T1000 (cell line): ENCODE measurements at regions not wholly inside any gene's neighbourhood (a gene's known extent, or its start where the extent isn't known, plus 50 kb on each side); places are given as distances from the start of the nearest gene placed in this dataset.

Experiments used
- DNase-seq: peaks from one replicate; lab custom pipeline; 2025; ENCODE audit warnings: mixed read lengths; lab: John Stamatoyannopoulos, UW

- DNase-seq: no peak
These were observed 690.7 kb downstream of the TUSC7 start for GRCh38 chr3:117400303-117400702.

DNA sequence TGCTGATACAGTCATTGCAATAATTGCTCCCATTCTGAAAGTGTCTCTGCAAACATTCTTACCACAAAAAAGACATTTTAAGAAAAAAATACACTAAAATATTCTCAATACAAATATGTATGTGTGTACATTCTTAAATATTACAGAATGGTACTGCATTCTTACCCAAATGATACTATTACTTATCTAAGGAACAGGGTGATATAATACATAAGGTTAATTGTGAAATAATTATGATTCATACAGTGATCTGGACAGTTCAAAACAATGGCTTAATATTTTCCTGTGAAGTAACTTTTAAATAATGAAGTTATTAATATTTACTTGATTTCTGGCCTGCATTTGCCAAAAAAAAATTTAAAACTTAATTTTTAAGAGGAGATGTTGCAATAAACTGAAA, 694.6 kb downstream of the TUSC7 start:
- DNase-seq: no peak

DNA sequence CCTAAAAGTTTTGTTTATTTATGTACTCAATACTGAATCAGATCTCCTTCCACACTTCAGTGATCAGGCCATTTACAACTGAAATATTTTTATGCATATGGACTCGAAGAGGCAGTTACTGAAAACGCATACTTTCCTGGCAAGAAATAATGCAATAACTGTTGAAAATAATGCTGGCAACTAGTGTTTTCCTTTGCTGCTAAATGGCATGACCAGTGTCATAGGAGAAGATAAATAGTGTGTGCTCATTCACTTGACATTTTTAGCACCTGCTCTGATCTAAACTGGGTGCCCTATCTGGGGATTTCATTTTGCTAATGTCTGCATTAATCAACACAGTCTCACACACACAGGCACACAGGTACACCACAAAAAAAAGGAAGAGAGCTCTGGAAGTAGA, 695.2 kb downstream of the TUSC7 start:
- no peak for DNase-seq

GRCh38 chr3:117405359-117405758, 695.8 kb downstream of the TUSC7 start:
- no peak for DNase-seq

DNA sequence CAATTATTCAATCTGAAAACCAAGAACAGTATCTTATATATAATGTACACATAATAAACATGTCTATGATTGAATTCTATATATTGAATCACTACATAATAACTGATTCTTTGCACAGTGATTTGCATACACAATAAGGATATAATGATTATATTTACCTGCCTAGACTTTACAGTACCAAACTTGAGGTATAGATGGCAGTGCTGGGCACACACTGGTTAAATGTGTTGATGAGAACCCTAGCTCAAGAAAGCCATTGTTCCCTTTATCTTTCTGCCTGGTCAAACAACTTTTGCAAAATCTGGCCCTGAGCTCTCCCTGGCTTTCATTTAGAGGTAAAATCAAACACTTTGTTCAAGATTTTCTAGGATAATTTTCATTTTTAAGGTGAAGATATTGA, 697.7 kb downstream of the TUSC7 start:
- DNase-seq: no peak

- no peak for DNase-seq
These were observed 699.2 kb downstream of the TUSC7 start for GRCh38 chr3:117408811-117409210.

DNA sequence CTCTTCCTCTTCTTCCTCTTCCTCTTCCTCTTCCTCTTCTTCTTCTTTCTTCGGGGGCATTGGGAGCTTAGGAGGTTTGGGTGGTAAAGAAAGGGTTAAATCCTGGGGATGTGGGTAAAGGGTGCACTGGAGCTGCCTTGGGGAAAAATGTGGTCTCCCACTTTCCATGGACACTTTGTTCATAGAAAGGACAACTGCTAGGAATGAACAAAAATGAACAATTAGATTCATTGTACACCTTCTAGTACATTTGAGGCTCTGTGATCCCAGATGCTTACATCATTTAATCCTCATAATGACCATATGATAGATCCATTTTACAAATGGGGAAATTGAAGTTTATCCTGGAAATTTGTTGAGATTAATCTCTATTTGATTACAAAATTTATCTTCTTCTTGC, 699.7 kb downstream of the TUSC7 start:
- no peak for DNase-seq

DNA sequence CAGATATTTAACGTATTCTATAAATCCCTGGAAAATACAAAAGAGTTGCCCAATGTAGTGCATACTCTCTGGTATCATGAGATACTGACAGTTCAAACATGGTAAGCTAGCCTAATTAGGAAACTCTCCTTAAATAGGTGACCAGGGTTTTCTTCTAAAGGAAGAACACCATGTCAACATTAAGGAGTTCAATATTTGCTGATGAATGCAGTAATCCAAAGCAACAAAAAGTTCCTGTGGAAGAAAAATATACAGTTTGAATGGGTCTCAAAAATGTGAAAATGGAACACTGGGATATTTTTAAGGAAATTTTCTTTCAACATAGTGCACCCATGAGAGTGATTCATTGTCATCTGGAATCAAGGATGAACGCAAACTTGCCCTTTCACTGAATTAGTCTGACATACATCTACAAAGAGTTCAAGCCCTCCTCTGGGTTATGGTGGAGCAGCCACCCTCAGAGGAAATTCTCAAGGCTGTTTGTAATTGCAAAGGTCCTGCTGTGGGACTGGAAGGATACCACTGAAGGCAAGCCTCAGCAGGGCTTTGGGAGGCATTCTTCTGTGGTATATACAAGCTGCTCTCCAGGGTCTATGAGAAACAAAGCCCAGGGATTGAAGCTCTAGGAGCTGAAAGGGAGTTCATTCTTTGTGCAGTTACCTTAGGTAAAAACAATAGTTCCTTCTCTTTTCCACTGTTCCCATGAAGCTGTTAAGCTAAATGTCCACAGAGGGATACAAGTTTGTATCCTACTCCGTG, 700.3 kb downstream of the TUSC7 start:
- no peak for DNase-seq

GRCh38 chr3:117411971-117412370, 702.4 kb downstream of the TUSC7 start:
- no peak for DNase-seq

DNA sequence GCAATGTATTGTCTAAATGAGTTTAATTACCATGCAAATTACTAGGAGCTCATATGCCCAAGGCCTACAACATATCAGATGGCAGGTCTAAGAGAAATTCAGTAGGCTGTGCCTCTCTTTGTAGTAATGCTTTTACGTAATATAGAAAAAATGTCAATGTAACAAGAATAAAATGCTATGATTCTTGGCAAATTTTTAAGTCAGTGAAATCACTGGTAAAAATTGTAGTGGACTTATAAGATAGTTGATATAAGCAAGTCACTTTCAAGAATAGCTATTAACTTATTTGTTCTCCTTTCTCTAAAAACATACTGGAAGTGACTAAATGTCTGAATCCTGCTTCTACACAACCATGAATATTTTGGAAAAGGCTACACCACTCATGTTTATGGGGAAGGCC, 707.8 kb downstream of the TUSC7 start:
- DNase-seq: no peak

DNA sequence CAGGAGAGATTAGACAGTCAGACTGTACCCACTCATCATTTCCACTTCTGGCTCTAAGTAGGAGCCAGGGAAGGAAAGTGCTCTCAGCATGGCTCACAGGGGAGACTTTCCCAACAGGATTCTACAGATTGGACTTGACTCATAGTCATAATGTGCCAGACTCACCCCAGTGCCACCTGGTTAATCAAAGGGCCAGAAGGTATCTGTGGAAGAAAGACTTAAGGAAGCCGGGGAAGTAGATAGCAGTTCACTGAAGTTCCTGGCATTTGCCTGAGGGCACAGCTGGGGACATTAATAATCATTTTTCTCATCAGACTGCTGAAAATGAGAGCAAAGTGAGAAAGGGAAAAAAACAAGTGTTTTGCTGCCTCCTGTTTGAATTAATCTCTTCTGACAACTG, 717.5 kb downstream of the TUSC7 start:
- no peak for DNase-seq

GRCh38 chr3:117433427-117433826, 723.8 kb downstream of the TUSC7 start:
- DNase-seq: no peak

DNA sequence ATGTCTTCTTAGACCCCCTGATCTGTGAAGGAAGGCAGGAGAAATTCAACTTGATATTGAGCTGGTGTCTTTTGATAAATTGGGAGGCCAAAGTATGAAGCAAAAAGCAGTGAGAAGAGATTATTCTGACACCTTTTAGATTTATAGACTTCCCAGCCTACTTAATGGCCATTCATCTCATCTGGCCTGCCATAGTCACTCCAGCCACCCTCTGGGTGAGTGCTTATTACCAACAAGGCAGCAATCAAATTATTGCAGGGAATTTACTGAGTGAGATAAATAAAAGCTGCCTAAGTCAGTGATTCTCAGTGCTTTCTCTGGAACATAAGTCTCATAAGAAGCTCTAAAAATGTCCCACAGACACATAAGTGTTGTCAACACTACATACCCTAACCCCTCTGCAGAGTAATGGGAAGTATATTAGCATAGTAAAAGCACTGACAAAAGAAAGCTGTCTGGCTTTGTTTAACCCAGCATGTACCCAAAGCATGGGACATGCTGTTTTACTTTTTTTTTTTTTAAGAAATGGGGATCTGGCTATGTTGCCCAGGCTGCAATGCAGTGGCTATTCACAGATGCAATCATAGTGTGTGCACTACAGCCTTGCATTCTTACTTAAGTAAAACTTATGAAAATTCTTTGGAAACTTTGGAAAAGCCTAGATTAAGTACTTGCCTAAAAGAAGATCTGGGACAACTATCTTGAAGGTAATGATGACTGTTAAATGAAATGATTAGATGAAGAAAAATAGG, 725.3 kb downstream of the TUSC7 start:
- DNase-seq: no peak

GRCh38 chr3:117435506-117435905, 725.9 kb downstream of the TUSC7 start:
- no peak for DNase-seq

- DNase-seq: no peak
These were observed 730.2 kb downstream of the TUSC7 start for GRCh38 chr3:117439812-117440211.

GRCh38 chr3:117441851-117442250, 732.3 kb downstream of the TUSC7 start:
- no peak for DNase-seq

DNA sequence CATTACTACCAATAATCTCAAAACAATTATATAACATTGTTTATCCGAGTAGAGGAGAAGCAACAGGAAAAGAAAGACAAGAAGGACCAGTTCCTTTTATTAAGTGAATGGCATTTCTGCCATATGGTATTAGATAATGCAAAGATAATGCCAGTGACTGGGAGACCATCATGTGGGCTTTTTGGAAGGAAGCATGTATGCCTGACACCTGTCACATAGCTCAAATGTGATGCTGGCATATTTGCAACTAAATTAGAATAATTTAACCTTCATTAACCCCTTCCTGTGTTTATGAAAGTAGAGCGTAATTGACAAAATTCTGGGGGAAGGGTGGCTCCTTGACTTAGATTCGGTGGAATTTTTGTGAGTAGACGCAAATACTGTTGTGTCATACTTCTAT, 733.0 kb downstream of the TUSC7 start:
- DNase-seq: no peak

GRCh38 chr3:117443014-117443413, 733.4 kb downstream of the TUSC7 start:
- DNase-seq: no peak

DNA sequence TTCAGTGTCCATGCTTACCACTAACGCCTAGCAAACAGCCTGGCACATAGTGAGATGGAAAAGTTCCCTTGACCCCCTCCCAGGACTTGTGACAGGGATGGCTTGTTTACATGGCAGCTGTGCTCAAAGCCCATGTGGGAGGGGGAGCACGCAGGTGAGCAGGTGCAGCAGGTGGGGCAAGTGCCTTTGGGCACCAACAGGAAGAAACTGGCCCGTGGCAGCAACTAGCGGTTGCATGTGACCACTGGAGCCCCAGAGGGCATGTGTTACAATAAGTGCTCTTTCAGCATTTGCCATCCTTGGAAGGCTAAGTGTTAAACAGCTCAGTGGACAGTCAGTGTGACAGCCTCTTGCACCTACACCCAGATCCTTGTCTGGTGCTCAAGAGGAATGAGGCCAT, 734.6 kb downstream of the TUSC7 start:
- DNase-seq: no peak

- no peak for DNase-seq
These were observed 737.8 kb downstream of the TUSC7 start for GRCh38 chr3:117447419-117447818.

DNA sequence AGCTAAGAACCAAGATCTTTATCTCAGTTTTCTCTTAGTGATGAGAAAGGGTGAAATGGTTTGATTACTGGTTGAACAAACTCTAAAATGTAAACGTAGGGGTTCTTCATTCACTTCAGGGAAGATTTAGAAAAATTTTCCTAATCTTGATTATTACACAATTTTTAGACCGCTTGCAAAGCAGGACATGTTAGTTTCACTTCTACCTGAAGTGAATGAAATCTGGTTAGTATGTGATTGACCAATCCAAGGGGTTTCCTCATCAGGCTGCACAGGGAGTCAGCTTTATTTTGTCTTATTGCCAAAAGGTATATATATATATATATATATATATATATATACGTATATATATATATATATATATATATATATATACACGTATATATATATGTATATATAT, 740.4 kb downstream of the TUSC7 start:
- no peak for DNase-seq

DNA sequence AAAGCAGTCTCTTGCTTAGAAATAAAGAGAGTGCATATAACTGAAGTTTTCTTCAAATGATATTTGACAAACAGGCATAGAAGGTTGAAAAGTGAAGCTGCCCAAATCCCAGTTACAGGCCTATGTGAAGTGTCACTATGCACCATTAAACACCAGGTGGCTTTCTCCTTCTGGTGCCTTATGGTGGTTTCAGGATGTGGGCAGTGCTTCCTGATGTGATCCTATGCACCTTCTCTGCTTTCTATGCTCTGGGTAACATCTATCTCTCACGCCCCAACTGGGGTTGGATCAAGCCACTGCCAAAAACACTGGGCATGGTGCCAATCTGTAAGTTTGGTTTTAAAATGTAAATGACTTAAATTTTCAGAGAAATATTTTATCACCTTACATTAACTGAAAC, 744.7 kb downstream of the TUSC7 start:
- no peak for DNase-seq

- DNase-seq: no peak
These were observed 745.3 kb downstream of the TUSC7 start for GRCh38 chr3:117454908-117455307.

GRCh38 chr3:117455782-117456181, 746.2 kb downstream of the TUSC7 start:
- DNase-seq: no peak
